ENCODE measurements at regions not wholly inside any gene's neighbourhood (a gene's known extent, or its start where the extent isn't known, plus 50 kb on each side); places are given as distances from the start of the nearest gene placed in this dataset.

- no peak for DNase-seq
Measured at GRCh38 chr2:155157065-155157464, 458.6 kb downstream of the KCNJ3 start.

DNA sequence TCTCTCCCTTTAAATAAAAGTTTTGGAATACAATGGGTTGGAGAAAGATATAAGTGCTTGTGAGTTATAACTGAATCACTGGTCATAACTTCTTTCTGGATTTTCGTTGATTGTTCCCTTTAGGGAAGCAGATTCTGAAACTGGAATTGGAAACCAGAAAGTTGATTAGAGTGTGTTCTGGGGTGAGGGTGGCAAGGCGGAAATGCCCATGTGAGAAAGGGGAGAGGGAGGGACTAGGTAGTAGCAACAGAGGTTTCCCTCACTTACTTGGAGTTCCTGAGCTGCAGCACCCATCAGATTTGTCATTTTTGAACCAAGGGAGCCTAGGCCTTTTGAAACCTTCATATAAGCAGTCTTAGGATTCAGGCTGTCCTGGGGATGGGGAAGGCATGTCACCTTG is 453.4 kb downstream of the KCNJ3 start:
- DNase-seq, result no peak

DNA sequence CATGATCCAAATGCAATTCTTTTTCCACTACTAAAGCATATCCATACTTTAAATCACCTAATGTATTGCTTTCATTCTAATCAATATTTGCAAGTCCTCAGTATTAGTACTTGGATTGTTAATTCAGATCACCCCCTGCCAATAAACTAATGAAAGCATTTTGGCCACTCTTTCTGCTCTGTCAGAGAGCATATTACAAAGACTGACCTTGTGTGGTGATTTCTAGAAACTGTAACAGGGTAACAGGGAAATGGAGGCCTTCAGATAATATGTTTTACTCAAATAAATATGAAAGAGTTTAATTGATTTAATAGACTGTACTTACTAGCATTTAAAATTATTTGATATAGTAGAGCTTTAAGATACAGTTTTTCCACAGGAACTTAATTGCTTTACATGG is 453.0 kb downstream of the KCNJ3 start:
- DNase-seq, result no peak

GRCh38 chr2:155145758-155146229 is 447.3 kb downstream of the KCNJ3 start:
- no peak for DNase-seq

- no peak for DNase-seq
Measured at GRCh38 chr2:155141418-155141817, 442.9 kb downstream of the KCNJ3 start.

DNA sequence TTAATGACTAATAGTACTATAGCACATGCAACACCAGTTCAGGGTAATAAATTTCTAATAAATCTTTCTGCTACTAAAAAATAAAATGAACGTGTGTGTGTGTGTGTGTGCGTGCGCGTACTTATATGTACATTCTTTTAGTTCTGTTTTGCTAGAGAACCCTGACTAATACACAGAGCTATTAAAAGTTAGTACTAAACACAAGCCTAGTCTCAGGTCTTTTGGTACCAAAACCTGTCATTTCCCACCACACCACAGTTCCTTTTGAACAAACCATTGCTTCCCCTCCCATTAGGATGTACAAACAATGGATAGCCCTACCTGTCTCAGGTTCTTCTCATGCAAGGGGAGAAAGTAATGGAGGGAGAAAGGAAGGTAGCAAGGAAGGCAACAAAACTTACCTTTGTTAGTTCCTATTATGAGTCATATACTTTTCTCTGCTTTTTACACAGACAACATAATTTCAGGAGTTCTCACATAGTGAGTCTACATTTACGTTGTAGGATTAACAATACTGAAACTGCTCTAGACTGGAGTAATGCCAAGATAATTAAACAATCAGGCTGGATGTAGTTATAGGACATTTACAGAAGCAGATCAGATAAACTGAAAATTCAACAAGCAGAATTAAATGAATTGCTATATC is 427.2 kb downstream of the KCNJ3 start:
- no peak for DNase-seq

- no peak for DNase-seq
Measured at GRCh38 chr2:155115846-155116245, 417.4 kb downstream of the KCNJ3 start.

DNA sequence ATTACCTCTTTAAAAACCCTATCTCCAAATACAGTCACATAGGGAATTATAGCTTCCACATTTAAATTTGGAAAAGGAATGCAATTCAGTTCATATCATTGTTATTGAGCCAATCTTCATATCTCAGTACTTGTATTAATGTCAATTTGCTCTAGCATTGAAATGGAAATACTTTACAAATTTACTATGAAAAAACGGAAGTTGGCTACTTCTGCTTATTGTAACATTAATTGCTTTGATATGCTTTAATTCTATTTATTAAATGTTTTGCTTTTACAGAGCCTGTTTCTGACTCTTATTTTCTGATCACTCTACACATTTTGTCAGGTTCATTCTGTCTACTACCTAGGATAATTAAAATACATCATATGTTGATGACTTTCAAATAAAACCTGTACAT is 412.6 kb downstream of the KCNJ3 start:
- DNase-seq, result no peak

- no peak for DNase-seq
Measured at GRCh38 chr2:155109527-155109926, 411.0 kb downstream of the KCNJ3 start.

- DNase-seq, result no peak
Measured at GRCh38 chr2:155100261-155100660, 401.8 kb downstream of the KCNJ3 start.

GRCh38 chr2:155099784-155100183 is 401.3 kb downstream of the KCNJ3 start:
- DNase-seq, result no peak

- DNase-seq, result no peak
Measured at GRCh38 chr2:155095613-155096012, 397.1 kb downstream of the KCNJ3 start.

GRCh38 chr2:155080373-155080772 is 381.9 kb downstream of the KCNJ3 start:
- no peak for DNase-seq

DNA sequence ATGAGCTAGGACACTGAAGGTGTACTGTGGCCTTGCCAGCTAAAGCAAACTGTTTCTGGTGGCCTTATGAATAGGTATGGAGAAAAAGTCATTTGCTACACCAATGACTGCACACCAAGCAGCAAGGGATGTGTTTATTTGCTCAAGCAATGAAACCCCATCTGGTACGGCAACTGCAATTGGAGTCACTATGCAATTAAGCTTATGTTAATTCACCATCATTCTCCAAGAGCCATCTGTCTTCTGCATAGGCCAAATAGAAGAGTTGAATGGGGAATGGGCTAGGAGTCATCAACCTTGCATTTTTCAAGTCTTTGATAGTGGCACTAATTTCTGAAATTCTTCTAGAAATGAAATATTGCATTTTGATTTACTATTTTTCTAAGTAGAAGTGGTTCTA is 372.0 kb downstream of the KCNJ3 start:
- no peak for DNase-seq

DNA sequence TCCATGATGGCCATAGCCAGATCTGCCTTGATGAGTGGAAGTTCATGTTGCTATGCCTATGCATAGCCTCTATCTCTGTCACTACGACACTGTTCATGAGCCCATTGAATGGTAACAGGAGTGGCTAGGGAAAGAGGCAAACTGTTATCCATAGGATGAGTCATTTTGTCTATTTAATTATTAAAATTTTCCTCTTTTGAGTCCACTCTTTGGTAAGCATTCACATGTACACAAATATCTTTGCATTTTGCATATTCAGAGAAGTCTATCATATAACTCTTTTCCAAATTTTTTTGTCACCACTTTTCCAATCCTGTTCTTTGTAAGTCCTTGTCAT is 364.4 kb downstream of the KCNJ3 start:
- DNase-seq, result no peak

DNA sequence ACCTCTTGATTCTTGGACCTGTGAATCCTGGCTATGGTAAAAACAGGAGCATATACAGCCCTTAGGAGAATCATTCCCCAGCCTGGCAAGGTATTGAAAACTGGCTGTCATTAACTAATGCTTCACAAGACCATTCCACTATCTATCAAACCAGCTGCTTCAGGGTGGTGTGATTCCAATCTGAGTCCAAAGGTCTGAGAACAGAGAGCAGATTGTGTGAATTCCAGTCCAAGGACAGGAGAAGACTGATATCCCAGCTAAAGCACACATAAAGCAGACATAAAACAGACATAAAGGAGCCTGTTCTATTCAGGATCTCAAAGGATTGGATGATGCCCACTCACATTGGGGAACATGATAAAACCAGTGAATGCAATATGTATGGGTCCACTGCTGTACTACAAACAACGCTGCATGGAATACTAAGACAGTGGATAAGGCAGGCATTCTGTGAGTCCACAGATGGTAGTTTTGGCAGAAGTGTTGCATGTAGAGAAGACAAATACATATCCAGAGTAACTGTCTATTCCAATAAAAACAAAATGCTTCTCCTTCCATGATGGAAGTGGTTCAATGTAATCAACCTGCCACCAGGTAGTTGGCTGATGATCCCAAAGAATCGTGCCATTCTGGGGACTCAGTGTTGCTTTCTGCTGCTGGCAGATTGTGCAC is 363.9 kb downstream of the KCNJ3 start:
- no peak for DNase-seq

DNA sequence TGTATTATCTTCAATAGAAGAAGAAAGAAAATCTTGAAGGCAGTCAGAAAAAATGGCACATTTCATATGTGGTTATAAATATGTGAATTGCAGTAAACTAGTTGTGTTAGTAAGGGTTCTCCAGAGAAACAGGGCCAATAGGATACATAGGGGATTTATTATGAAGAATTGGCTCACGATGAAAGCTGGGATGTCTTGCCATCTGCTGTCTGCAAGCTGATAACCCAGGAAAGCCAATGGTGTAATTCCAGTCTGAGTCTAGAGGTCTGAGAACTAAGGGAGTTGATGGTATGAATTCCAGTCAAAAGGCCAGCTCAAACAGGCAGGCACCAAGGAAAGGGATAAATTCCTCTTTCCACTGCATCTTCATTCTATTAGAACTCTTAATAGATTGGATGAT is 362.4 kb downstream of the KCNJ3 start:
- no peak for DNase-seq

- DNase-seq, result no peak
Measured at GRCh38 chr2:155054712-155055111, 356.2 kb downstream of the KCNJ3 start.

GRCh38 chr2:155043097-155043496 is 344.6 kb downstream of the KCNJ3 start:
- DNase-seq, result no peak

DNA sequence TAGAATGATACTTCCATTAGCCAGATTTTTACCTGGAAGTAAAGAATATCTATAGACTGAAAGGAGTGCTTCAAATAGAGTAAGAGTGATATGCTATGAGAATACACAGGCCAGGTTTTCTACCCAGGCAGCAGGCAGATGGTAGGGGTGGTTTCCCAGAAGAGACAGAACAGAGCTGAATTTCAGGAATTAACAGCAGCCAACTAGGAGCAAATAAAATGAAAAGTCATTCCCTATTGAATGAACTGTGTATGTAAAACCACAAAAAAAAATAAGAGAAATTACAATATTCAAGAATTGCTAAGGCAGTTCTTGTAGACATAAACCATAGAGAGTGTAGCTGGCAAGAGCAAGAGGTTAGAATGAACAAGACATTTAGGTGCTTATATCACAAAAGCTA is 336.8 kb downstream of the KCNJ3 start:
- no peak for DNase-seq

DNA sequence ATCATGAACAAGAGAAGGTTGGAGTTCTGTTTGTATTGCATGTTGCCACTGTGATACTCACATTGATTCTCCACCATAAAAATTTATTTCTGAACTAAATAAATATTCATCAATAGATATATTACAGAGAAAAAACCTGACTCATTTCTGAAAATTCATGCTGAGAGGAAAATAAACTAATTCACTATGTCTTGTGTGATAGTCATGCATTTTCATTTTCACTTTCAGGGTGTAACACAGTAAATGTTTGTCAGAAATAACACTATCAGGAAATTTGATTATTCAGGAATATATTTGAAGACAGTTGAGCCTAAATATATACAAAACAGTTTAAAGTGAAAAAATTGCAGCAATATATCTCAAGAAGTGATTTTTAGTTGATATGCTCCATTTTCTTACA is 335.2 kb downstream of the KCNJ3 start:
- no peak for DNase-seq

DNA sequence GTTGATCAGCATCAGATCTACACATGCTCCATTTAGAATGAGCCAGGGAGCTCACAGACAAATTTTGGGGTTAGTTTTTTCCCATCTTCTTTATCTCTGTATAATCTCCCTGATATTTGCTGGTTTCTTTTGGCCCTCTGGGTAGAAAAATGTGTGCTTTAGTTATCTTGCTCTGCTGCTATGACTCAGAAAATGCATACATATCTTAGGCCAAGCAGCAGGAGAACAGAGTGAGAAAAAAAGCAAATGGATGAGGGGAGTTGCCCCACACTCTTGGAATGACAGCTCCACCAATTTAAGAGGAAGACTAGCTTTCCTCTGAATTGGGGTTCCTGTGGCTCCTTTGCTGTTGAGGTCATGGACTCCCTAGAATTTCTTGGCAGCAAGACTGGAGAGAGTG is 331.8 kb downstream of the KCNJ3 start:
- DNase-seq, result no peak

DNA sequence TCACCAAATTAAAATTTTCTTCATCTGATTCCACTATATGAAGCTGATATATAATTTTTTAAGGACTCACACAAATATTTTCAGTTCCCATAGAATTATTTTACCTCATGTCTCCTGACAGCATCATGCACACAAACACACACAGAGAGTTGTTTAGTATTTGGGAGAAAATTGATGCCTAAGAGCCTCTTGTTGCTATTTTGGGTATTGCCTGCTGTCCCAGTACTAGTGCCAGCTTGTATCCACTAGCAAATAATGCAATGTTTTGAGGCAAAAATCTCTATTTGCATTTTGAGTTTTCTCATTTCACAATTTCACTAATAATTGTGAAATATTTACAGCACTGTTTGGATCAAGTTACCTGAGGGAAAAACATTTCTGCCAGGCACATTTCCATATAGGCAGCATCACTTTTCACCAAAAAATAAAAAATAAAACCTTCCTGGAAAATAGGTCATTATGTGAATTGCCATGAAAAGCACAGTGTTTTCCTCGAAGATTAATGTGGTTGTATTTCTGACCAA is 328.2 kb downstream of the KCNJ3 start:
- no peak for DNase-seq

GRCh38 chr2:155023674-155024073 is 325.2 kb downstream of the KCNJ3 start:
- no peak for DNase-seq
